H1 (cell line): ENCODE measurements at regions not wholly inside any gene's neighbourhood (a gene's known extent, or its start where the extent isn't known, plus 50 kb on each side); places are given as distances from the start of the nearest gene placed in this dataset.
A peak's percentile ranks its signal among the peaks of the same experiment; 100 is the strongest.
"Not testable (repeated sequence)": the region's sequence is repeated elsewhere in the genome, so short reads cannot be mapped to it uniquely, and the experiment has no call there.

Source experiments
- CTCF ChIA-PET: fragments of 300-600 bp; sonication (Branson Sonifier 250); formaldehyde crosslinking; loops from one replicate; lab custom pipeline; 2021; ENCODE audit not compliant: partially characterized antibody; lab: Charles Lee
- POLR2A ChIA-PET: fragments of 300-600 bp; sonication (Branson Sonifier 250); formaldehyde crosslinking; loops from one replicate; lab custom pipeline; 2021; ENCODE audit warnings: inconsistent platforms; ENCODE audit not compliant: partially characterized antibody; lab: Charles Lee
- DNase-seq, 2 experiments: peaks; one replicate each; pipeline versions ENCODE4 v3.0.0 to v3.0.0-alpha.2; 2010 to 2022; ENCODE audit warnings: low spot score in 2 of 2, low read depth in 1 of 2, mixed read lengths in 1 of 2
- FAIRE-seq: peaks from 2 replicates; lab custom pipeline; 2011; peaks lifted over from hg19 to GRCh38; lab: Jason Lieb, UNC
- H2AFZ ChIP-seq: 2 replicates; pipeline ENCODE4 v1.8.1; 2012; ENCODE audit warnings: low read length, inconsistent platforms
- H2AK5ac ChIP-seq: 2 replicates; pipeline ENCODE4 v1.6.1; 2013; ENCODE audit warnings: low read depth, low read length
- H2BK120ac ChIP-seq: replicated peaks from 2 replicates; pipeline ENCODE3; 2013; ENCODE audit warnings: low read depth, low read length, inconsistent platforms
- H2BK12ac ChIP-seq: 2 replicates; pipeline ENCODE4 v1.6.1; 2013; ENCODE audit warnings: low read depth, low read length
- H2BK15ac ChIP-seq: 2 replicates; pipeline ENCODE4 v1.6.1; 2013; ENCODE audit warnings: low read length
- H2BK20ac ChIP-seq: 2 replicates; pipeline ENCODE4 v1.6.1; 2013; ENCODE audit warnings: low read length
- H2BK5ac ChIP-seq: 2 replicates; pipeline ENCODE4 v1.6.1; 2013; ENCODE audit warnings: low read depth, low read length
- H3K14ac ChIP-seq: 2 replicates; pipeline ENCODE4 v1.6.1; 2013; ENCODE audit warnings: inconsistent platforms; ENCODE audit not compliant: insufficient read length
- H3K18ac ChIP-seq: 2 replicates; pipeline ENCODE4 v1.6.1; 2013; ENCODE audit warnings: low read length; ENCODE audit errors: extremely low read depth
- H3K23ac ChIP-seq: 2 replicates; pipeline ENCODE4 v1.6.1; 2013; ENCODE audit warnings: inconsistent platforms; ENCODE audit not compliant: insufficient read length
- H3K23me2 ChIP-seq: 2 replicates; pipeline ENCODE4 v1.6.1; 2013; ENCODE audit warnings: low read depth, low read length
- H3K27ac ChIP-seq: 2 replicates; pipeline ENCODE4 v1.6.1; 2011; ENCODE audit warnings: low read depth, low read length, inconsistent platforms
- H3K27me3 ChIP-seq, 4 experiments: replicated peaks in 1 of 4; 1 replicate in 1 of 4; 2 replicates in 3 of 4; pipeline versions ENCODE4 v1.6.1 to v1.8.1; 2011 to 2013; ENCODE audit warnings: low read length in 3 of 4, mild to moderate bottlenecking in 3 of 4, inconsistent platforms in 2 of 4, mixed read lengths in 2 of 4, moderate library complexity in 1 of 4; ENCODE audit not compliant: control insufficient read depth in 3 of 4, insufficient read depth in 3 of 4; ENCODE audit errors: extremely low read depth in 1 of 4
- H3K36me3 ChIP-seq, 4 experiments: 2 replicates each; pipeline versions ENCODE4 v1.6.1 to v1.8.1; 2011 to 2013; ENCODE audit warnings: mild to moderate bottlenecking in 4 of 4, low read length in 3 of 4, moderate library complexity in 2 of 4, control low read depth in 1 of 4, inconsistent platforms in 1 of 4; ENCODE audit not compliant: insufficient read depth in 4 of 4, control insufficient read depth in 2 of 4
- H3K4ac ChIP-seq: replicated peaks from 2 replicates; pipeline ENCODE3; 2013; ENCODE audit warnings: low read length, low read depth, mixed read lengths, inconsistent platforms; ENCODE audit not compliant: insufficient read length
- H3K4me1 ChIP-seq, 4 experiments: replicated peaks in 1 of 4; 1 replicate in 1 of 4; 2 replicates in 3 of 4; pipeline versions ENCODE4 v1.6.1 to v1.8.1; 2011 to 2013; ENCODE audit warnings: low read length in 3 of 4, inconsistent platforms in 2 of 4, mixed read lengths in 1 of 4; ENCODE audit not compliant: insufficient read depth in 4 of 4, control insufficient read depth in 3 of 4
- H3K4me2 ChIP-seq, 2 experiments: 2 replicates each; pipeline versions ENCODE4 v1.6.1 to v1.8.1; 2011 to 2013; ENCODE audit warnings: low read depth in 2 of 2, low read length in 2 of 2, control low read depth in 1 of 2, inconsistent platforms in 1 of 2, mild to moderate bottlenecking in 1 of 2; ENCODE audit not compliant: insufficient read depth in 1 of 2
- H3K4me3 ChIP-seq, 4 experiments: fragments of 200-600, 300-600 bp in 1 of 4; sonication (generic), shearing (Covaris generic), sonication (Bioruptor Twin) in 1 of 4; 2 replicates each; pipeline versions ENCODE4 v1.5.1 to v1.8.1; 2011 to 2016; ENCODE audit warnings: low read length in 4 of 4, low read depth in 3 of 4, control low read depth in 2 of 4, inconsistent platforms in 2 of 4, mild to moderate bottlenecking in 2 of 4, mixed read lengths in 1 of 4, moderate library complexity in 1 of 4; ENCODE audit not compliant: insufficient read depth in 2 of 4; ENCODE audit errors: extremely low read depth in 1 of 4
- H3K56ac ChIP-seq: replicated peaks from 2 replicates; pipeline ENCODE3; 2013; ENCODE audit warnings: low read depth, mild to moderate bottlenecking, mixed read lengths, low read length, inconsistent platforms; ENCODE audit not compliant: insufficient read length
- H3K79me1 ChIP-seq: 2 replicates; pipeline ENCODE4 v1.6.1; 2013; ENCODE audit warnings: low read depth, low read length, control low read depth
- H3K79me2 ChIP-seq, 2 experiments: 2 replicates each; pipeline versions ENCODE4 v1.6.1 to v1.8.1; 2012 to 2013; ENCODE audit warnings: low read length in 2 of 2, mild to moderate bottlenecking in 2 of 2, inconsistent platforms in 1 of 2; ENCODE audit not compliant: insufficient read depth in 2 of 2, control insufficient read depth in 1 of 2
- H3K9ac ChIP-seq, 4 experiments: replicated peaks in 1 of 4; 1 replicate in 1 of 4; 2 replicates in 3 of 4; pipeline versions ENCODE4 v1.6.1 to v1.8.1; 2011 to 2013; ENCODE audit warnings: low read depth in 3 of 4, low read length in 3 of 4, control low read depth in 2 of 4, mild to moderate bottlenecking in 2 of 4, moderate library complexity in 2 of 4, inconsistent platforms in 1 of 4; ENCODE audit errors: extremely low read depth in 1 of 4
- H3K9me3 ChIP-seq, 2 experiments: 2 replicates each; pipeline versions ENCODE4 v1.6.1 to v1.8.1; 2012 to 2013; ENCODE audit warnings: mild to moderate bottlenecking in 2 of 2, moderate library complexity in 2 of 2, control low read depth in 1 of 2, inconsistent platforms in 1 of 2, low read depth in 1 of 2, low read length in 1 of 2, mixed read lengths in 1 of 2; ENCODE audit not compliant: insufficient read depth in 2 of 2
- H4K20me1 ChIP-seq, 2 experiments: replicated peaks in 1 of 2; 2 replicates each; pipeline versions ENCODE3 to v1.8.1; 2011 to 2013; ENCODE audit warnings: inconsistent platforms in 2 of 2, low read length in 2 of 2, mild to moderate bottlenecking in 1 of 2; ENCODE audit not compliant: insufficient read depth in 2 of 2, control insufficient read depth in 1 of 2
- H4K5ac ChIP-seq: 2 replicates; pipeline ENCODE4 v1.6.1; 2013; ENCODE audit warnings: low read length, low read depth, mixed read lengths, inconsistent platforms; ENCODE audit not compliant: insufficient read length
- H4K8ac ChIP-seq: 2 replicates; pipeline ENCODE4 v1.8.0; 2013; ENCODE audit warnings: mild to moderate bottlenecking, moderate library complexity, low read length, inconsistent platforms; ENCODE audit not compliant: insufficient read depth; ENCODE audit errors: extremely low read depth
- H4K91ac ChIP-seq: replicated peaks from 2 replicates; pipeline ENCODE3; 2013; ENCODE audit warnings: low read length, mixed read lengths, inconsistent platforms; ENCODE audit not compliant: insufficient read length
- KDM1A ChIP-seq: fragments of 200-600, 300-600 bp; sonication (generic); IDR thresholded peaks from 2 replicates; pipeline ENCODE4 v1.7.1; 2016; ENCODE audit warnings: mild to moderate bottlenecking, low read length, borderline replicate concordance
- WGBS, 2 experiments: shearing (Covaris generic) in 1 of 2; methylation state at CpG; one replicate each; pipeline versions ENCODE4 v1.1.6 to v1.1.7; 2013 to 2015; ENCODE audit warnings: low lambda C conversion rate in 2 of 2, mixed read lengths in 2 of 2, inconsistent platforms in 1 of 2, low coverage in 1 of 2, missing lambda C conversion rate in 1 of 2; ENCODE audit not compliant: insufficient replicate concordance in 2 of 2, insufficient coverage in 1 of 2, insufficient read length in 1 of 2; ENCODE audit errors: extremely low coverage in 1 of 2, missing lambda C conversion rate in 1 of 2; 5-methylcytosine and 5-hydroxymethylcytosine counted together

DNA sequence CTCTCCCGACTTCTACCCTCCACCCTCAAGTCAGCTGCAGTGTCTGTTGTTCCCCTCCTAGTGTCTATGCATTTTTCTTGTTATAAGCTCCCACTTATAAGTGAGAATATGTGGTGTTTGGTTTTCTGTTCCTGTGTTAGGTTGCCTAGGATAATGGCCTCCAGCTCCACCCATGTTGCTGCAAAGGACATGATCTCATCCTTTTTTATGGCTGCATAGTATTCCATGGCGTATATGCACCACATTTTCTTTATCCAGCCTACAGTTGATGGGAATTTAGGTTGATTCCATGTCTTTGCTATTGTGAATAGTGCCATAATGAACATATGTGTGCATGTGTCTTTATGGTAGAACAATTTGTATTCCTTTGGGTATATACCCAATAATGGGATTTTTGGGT is 80.7 kb downstream of the SPTSSA start:
- H3K79me2 ChIP-seq, H4K5ac ChIP-seq, FAIRE-seq: not testable (repeated sequence)

More for the DNA sequence above, 80.7 kb downstream of the SPTSSA start:
- H3K18ac ChIP-seq, H3K79me1 ChIP-seq, H2BK20ac ChIP-seq, H3K4ac ChIP-seq, H3K56ac ChIP-seq, DNase-seq, H2BK120ac ChIP-seq, H2BK5ac ChIP-seq, H3K9me3 ChIP-seq, H4K20me1 ChIP-seq, H2AFZ ChIP-seq, H3K27me3 ChIP-seq, H3K23ac ChIP-seq, H3K36me3 ChIP-seq, H3K23me2 ChIP-seq, H3K14ac ChIP-seq, H4K8ac ChIP-seq, H3K4me3 ChIP-seq: not testable (repeated sequence)
- CTCF ChIA-PET = interaction anchor here (1.0 to 1.4 kb wide), 2 partner anchors 42 to 58 kb away, joined by 3 read pairs; no protein-coding TSS in a partner anchor
- WGBS, 2 experiments = 87% methylated on average over 2 of the region's 2 CpGs; no CpG with 5 or more reads in 1 of the 2 experiments
- 0 out of 2 replicates have a peak, but pooled peaks have one; percentile 43 for TF ChIP-seq KDM1A
- TF ChIP-seq, all 59 proteins: peak for 1; not testable (repeated sequence) for 58
- H4K91ac ChIP-seq, POLR2A ChIA-PET, H3K4me2 ChIP-seq, H2BK15ac ChIP-seq, H3K4me1 ChIP-seq, H2AK5ac ChIP-seq, H2BK12ac ChIP-seq, H3K9ac ChIP-seq, H3K27ac ChIP-seq: not testable (repeated sequence)
